Endothelial cell of umbilical vein (primary cell): ENCODE measurements at regions not wholly inside any gene's neighbourhood (a gene's known extent, or its start where the extent isn't known, plus 50 kb on each side); places are given as distances from the start of the nearest gene placed in this dataset.

ENCODE experiments used
- BruUV-seq: library from RNA; stranded (reverse); fragments of 400-500 nt; replicated peaks from 2 replicates; lab custom pipeline; 2021; lab: Mats Ljungman, UMichigan
- CTCF ChIA-PET: fragments of 300-600, 350-600 bp; sonication (Branson Sonifier 250); formaldehyde crosslinking; loops from one replicate; lab custom pipeline; 2021; ENCODE audit warnings: antibody characterized with exemption, inconsistent platforms; lab: Charles Lee
- POLR2A ChIA-PET: fragments of 300-600, 350-600 bp; sonication (Branson Sonifier 250); formaldehyde crosslinking; loops from one replicate; lab custom pipeline; 2021; ENCODE audit warnings: antibody characterized with exemption, inconsistent platforms; lab: Charles Lee
- DNase-seq: peaks from one replicate; pipeline ENCODE4 v3.0.0-alpha.2; 2011; ENCODE audit warnings: low read depth, low spot score
- FAIRE-seq: peaks from 2 replicates; lab custom pipeline; 2011; peaks lifted over from hg19 to GRCh38; lab: Jason Lieb, UNC
- H2AFZ ChIP-seq: 2 replicates; pipeline ENCODE4 v1.6.0; 2012; ENCODE audit warnings: low read depth, low read length, control low read depth, inconsistent platforms
- H3K27ac ChIP-seq: 2 replicates; pipeline ENCODE4 v1.5.1; 2011; ENCODE audit warnings: low read depth, mild to moderate bottlenecking, control low read depth, low read length, moderate library complexity; ENCODE audit not compliant: insufficient read depth
- H3K27me3 ChIP-seq, 2 experiments: 2 replicates each; pipeline versions ENCODE4 v1.6.0 to v1.6.1; 2011; ENCODE audit warnings: low read length in 2 of 2, mixed read lengths in 1 of 2; ENCODE audit not compliant: control insufficient read depth in 2 of 2, insufficient read depth in 2 of 2
- H3K36me3 ChIP-seq, 2 experiments: 2 replicates in 1 of 2; 3 replicates in 1 of 2; pipeline ENCODE4 v1.5.1; 2011; ENCODE audit warnings: low read length in 2 of 2, mild to moderate bottlenecking in 1 of 2, moderate library complexity in 1 of 2; ENCODE audit not compliant: control insufficient read depth in 2 of 2, insufficient read depth in 2 of 2; ENCODE audit errors: extremely low read depth in 1 of 2
- H3K4me1 ChIP-seq: 3 replicates; pipeline ENCODE4 v1.5.1; 2011; ENCODE audit warnings: mild to moderate bottlenecking, low read length; ENCODE audit not compliant: control insufficient read depth, insufficient read depth; ENCODE audit errors: extremely low read depth
- H3K4me2 ChIP-seq: 2 replicates; pipeline ENCODE4 v1.6.1; 2011; ENCODE audit warnings: low read length, control low read depth, mixed read lengths; ENCODE audit not compliant: insufficient read depth
- H3K4me3 ChIP-seq, 3 experiments: fragments of 200-600 bp in 1 of 3; sonication (generic), shearing (Covaris generic) in 1 of 3; replicated peaks in 1 of 3; 2 replicates each; pipeline ENCODE4 v1.5.1; 2011 to 2016; ENCODE audit warnings: control low read depth in 3 of 3, low read length in 3 of 3, mild to moderate bottlenecking in 2 of 3, inconsistent platforms in 1 of 3, low read depth in 1 of 3, moderate library complexity in 1 of 3; ENCODE audit not compliant: insufficient read depth in 1 of 3
- H3K79me2 ChIP-seq: 2 replicates; pipeline ENCODE4 v1.6.0; 2012; ENCODE audit warnings: low read length, inconsistent platforms; ENCODE audit not compliant: control insufficient read depth, insufficient read depth
- H3K9ac ChIP-seq: replicated peaks from 2 replicates; pipeline ENCODE3; 2011; ENCODE audit warnings: low read length, control low read depth; ENCODE audit not compliant: insufficient read depth; ENCODE audit errors: extremely low read depth
- H3K9me1 ChIP-seq: replicated peaks from 3 replicates; pipeline ENCODE4 v1.6.0; 2011; ENCODE audit warnings: mild to moderate bottlenecking, low read length; ENCODE audit not compliant: control insufficient read depth, insufficient read depth; ENCODE audit errors: extremely low read depth
- H3K9me3 ChIP-seq: replicated peaks from 2 replicates; pipeline ENCODE4 v1.5.1; 2012; ENCODE audit warnings: low read length, inconsistent platforms; ENCODE audit not compliant: control insufficient read depth, insufficient read depth
- H4K20me1 ChIP-seq: replicated peaks from 2 replicates; pipeline ENCODE3; 2011; ENCODE audit warnings: mild to moderate bottlenecking, low read length; ENCODE audit not compliant: control insufficient read depth, insufficient read depth; ENCODE audit errors: extremely low read depth
- EZH2 ChIP-seq: IDR thresholded peaks from 2 replicates; pipeline ENCODE4 v1.6.1; 2012; ENCODE audit warnings: borderline replicate concordance, low read depth, mild to moderate bottlenecking, moderate library complexity, low read length, inconsistent platforms; ENCODE audit not compliant: severe bottlenecking
- FOS ChIP-seq: IDR thresholded peaks from 2 replicates; pipeline ENCODE4 v1.6.1; 2011; ENCODE audit warnings: mild to moderate bottlenecking, low read length, moderate library complexity, borderline replicate concordance; ENCODE audit not compliant: insufficient read depth
- GATA2 ChIP-seq: IDR thresholded peaks from 2 replicates; pipeline ENCODE4 v1.7.0; 2011; ENCODE audit warnings: low read depth, mild to moderate bottlenecking, moderate library complexity, mixed read lengths, low read length; ENCODE audit not compliant: insufficient read length, insufficient read depth
- JUN ChIP-seq: IDR thresholded peaks from 2 replicates; pipeline ENCODE4 v1.6.1; 2011; ENCODE audit warnings: borderline replicate concordance, low read depth; ENCODE audit not compliant: insufficient read length, insufficient read depth
- POLR2A ChIP-seq: IDR thresholded peaks from 2 replicates; pipeline ENCODE4 v1.6.1; 2012; ENCODE audit warnings: low read depth, mild to moderate bottlenecking, control low read depth, low read length
- POLR2AphosphoS5 ChIP-seq: IDR thresholded peaks from 2 replicates; pipeline ENCODE4 v1.6.1; 2012; ENCODE audit warnings: low read depth, mild to moderate bottlenecking, control low read depth, low read length, moderate library complexity; ENCODE audit not compliant: insufficient read depth
- dilution Hi-C: fragments of 300-500 bp; cut with MboI; formaldehyde crosslinking; loops from one replicate; pipeline ENCODE4 v1.15.0; 2019; ENCODE audit warnings: low sequenced_read_pairs; ENCODE audit not compliant: extremely low pct_ligation_motif_present
- intact Hi-C: fragments of 100-400 bp; cut with micrococcal nuclease; formaldehyde crosslinking; loops from one replicate; pipeline ENCODE4 v1.10.0; 2022
- TF ChIP-seq, protein P1 (sequence below), 2 donors: IDR thresholded peaks; 1 replicate in 1 of 2; 2 replicates in 1 of 2; pipeline ENCODE4 v1.5.1; 2011; ENCODE audit warnings: low read length in 2 of 2, mild to moderate bottlenecking in 2 of 2, moderate library complexity in 2 of 2, control low read depth in 1 of 2, inconsistent platforms in 1 of 2, low read depth in 1 of 2; ENCODE audit not compliant: insufficient read depth in 1 of 2; ENCODE audit errors: extremely low read depth in 1 of 2
- TF ChIP-seq, protein P2 (sequence below): IDR thresholded peaks from 2 replicates; pipeline ENCODE4 v1.6.1; 2011; ENCODE audit not compliant: insufficient read depth, insufficient read length

DNA sequence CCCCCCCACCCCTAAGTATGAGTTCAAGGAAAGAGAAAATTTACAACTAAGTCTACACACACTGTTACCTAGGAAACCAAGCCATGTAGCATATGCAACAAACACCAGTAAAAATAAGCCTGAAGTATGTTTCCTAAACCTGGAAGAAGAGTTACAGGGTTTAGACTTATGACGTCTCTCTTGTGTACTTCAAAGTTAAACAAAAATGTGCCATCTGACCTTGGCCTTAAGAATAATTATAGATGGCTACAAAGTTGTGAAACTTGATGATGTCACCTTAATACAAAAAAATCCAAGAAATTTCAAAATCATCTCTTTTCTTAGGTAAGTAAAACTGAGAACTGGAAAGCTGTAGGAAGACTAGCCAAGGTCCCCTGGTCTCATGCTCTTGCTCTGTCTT lies 297.6 kb upstream of the NRXN1 start:
- no peak overlapping the region for H2AFZ ChIP-seq
- H3K4me1 ChIP-seq, result no peaks in the 10 kb centered on the region
- TF ChIP-seq, protein P1, sequence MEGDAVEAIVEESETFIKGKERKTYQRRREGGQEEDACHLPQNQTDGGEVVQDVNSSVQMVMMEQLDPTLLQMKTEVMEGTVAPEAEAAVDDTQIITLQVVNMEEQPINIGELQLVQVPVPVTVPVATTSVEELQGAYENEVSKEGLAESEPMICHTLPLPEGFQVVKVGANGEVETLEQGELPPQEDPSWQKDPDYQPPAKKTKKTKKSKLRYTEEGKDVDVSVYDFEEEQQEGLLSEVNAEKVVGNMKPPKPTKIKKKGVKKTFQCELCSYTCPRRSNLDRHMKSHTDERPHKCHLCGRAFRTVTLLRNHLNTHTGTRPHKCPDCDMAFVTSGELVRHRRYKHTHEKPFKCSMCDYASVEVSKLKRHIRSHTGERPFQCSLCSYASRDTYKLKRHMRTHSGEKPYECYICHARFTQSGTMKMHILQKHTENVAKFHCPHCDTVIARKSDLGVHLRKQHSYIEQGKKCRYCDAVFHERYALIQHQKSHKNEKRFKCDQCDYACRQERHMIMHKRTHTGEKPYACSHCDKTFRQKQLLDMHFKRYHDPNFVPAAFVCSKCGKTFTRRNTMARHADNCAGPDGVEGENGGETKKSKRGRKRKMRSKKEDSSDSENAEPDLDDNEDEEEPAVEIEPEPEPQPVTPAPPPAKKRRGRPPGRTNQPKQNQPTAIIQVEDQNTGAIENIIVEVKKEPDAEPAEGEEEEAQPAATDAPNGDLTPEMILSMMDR (IDR thresholded peaks at IDR 0.05; ENCODE audit: extremely low read depth in 1 of 2, insufficient read depth in 1 of 2, low read depth in 1 of 2, low read length in 2 of 2), result no peak
- TF ChIP-seq FOS (no peak), JUN (no peak), POLR2A (no peak), EZH2 (no peak), POLR2AphosphoS5 (no peak), GATA2 (no peak)
- TF ChIP-seq, protein P2, sequence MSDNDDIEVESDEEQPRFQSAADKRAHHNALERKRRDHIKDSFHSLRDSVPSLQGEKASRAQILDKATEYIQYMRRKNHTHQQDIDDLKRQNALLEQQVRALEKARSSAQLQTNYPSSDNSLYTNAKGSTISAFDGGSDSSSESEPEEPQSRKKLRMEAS, result no peak
- H4K20me1 ChIP-seq, result no peaks in the 10 kb centered on the region
- H3K4me2 ChIP-seq, result no peak overlapping the region
- intact Hi-C loops, result no loop called here
- H3K27me3 ChIP-seq, result no peaks in the 10 kb centered on the region
- no peaks in the 10 kb centered on the region for H3K36me3 ChIP-seq
- no peak overlapping the region for H3K4me3 ChIP-seq
- no peak for DNase-seq
- no peak overlapping the region for H3K9ac ChIP-seq
- CTCF ChIA-PET, result no interaction called here
- H3K9me3 ChIP-seq, result no peaks in the 10 kb centered on the region
- no TSS peak for BruUV-seq
- FAIRE-seq, result no peak
- H3K27ac ChIP-seq, result no peak overlapping the region
- no peaks in the 10 kb centered on the region for H3K79me2 ChIP-seq
- dilution Hi-C loops, result no loop called here
- H3K9me1 ChIP-seq, result no peaks in the 10 kb centered on the region
- POLR2A ChIA-PET, result no interaction called here
